ENCODE measurements at regions not wholly inside any gene's neighbourhood (a gene's known extent, or its start where the extent isn't known, plus 50 kb on each side); places are given as distances from the start of the nearest gene placed in this dataset.

GRCh38 chr2:39587168-39587567, 78.5 kb upstream of the TMEM178A start:
- Histone ChIP-seq H3K4me1 (no peaks in the 10 kb centered on the region), H3K27ac (no peak overlapping the region), H3K9me3 (replicated peaks in 1 of 11) (peaks cover 20 to 40% (median 26%) of the 10 kb centered on the region in 11 experiments), H4K20me1 (no peaks in the 10 kb centered on the region), H3K36me3 (no peaks in the 10 kb centered on the region), H3K9ac (no peak overlapping the region), H3K4me2 (no peak overlapping the region), H3K27me3 (no peaks in the 10 kb centered on the region), H3K4me3 (no peak overlapping the region)
- TF ChIP-seq Cebpa-rat (IDR thresholded peaks at IDR 0.05), result no peak

DNA sequence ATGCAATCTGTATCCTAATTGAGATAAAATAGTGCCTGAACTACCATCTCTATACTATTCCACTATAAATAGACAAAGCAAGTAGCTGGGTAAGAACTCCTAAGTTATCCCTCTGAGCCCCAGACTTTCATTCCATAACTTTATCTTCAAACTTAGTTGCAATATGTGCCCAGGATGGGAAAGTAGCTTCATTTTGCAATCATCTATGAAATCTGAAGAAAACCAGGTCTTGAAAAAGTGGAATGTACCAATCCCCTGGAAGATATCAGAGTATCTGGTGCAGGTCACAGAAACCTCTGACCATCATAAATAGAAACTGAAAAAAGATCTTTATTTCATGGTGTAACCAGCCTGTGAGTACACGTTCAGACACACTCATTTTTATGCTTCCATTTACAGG, 78.1 kb upstream of the TMEM178A start:
- Histone ChIP-seq H3K9me3 (replicated peaks in 1 of 11) (peaks cover 20 to 40% (median 26%) of the 10 kb centered on the region in 11 experiments), H3K27me3 (no peaks in the 10 kb centered on the region), H3K4me2 (no peak overlapping the region), H3K4me1 (no peaks in the 10 kb centered on the region), H3K4me3 (no peak overlapping the region), H3K27ac (no peak overlapping the region), H3K36me3 (no peaks in the 10 kb centered on the region), H3K9ac (no peak overlapping the region), H4K20me1 (no peaks in the 10 kb centered on the region)
- TF ChIP-seq Cebpa-rat (IDR thresholded peaks at IDR 0.05), result no peak

GRCh38 chr2:39593439-39594393, 72.0 kb upstream of the TMEM178A start:
- H3K9ac ChIP-seq, result no peak overlapping the region

DNA sequence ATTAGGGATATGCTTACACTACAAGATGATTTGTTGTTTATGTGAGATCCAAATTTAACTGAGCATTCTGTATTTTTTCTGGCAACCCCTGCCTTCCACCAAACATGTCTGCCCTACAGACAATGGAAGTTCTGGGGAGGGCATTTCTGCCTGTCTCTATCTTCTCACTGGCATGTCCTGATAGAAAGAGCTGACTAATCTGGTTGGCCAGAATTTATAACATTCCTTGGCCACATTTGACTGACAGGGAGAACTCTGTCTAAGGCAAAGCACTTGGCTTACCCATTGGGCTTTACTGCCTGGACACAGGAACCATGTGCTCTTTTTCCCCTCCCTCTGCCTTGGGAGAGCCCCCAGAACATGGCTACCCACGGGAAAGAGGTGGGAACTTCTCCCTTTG, 70.6 kb upstream of the TMEM178A start:
- TF ChIP-seq Cebpa-rat (IDR thresholded peaks at IDR 0.05), result no peak
- no peaks in the 10 kb centered on the region for H3K27me3 ChIP-seq
- no peak overlapping the region for H3K4me3 ChIP-seq
- no peaks in the 10 kb centered on the region for H3K36me3 ChIP-seq
- H3K4me1 ChIP-seq, result no peaks in the 10 kb centered on the region
- no peaks in the 10 kb centered on the region for H4K20me1 ChIP-seq
- H3K4me2 ChIP-seq, result no peak overlapping the region
- no peak overlapping the region for H3K9ac ChIP-seq
- H3K9me3 ChIP-seq (replicated peaks in 1 of 11), result no peaks in the 10 kb centered on the region
- H3K27ac ChIP-seq, result no peak overlapping the region

More at GRCh38 chr2:39593439-39594393, 72.0 kb upstream of the TMEM178A start:
- Histone ChIP-seq H3K4me2 (no peak overlapping the region), H3K4me1 (no peaks in the 10 kb centered on the region), H3K36me3 (no peaks in the 10 kb centered on the region), H4K20me1 (no peaks in the 10 kb centered on the region), H3K9me3 (replicated peaks in 1 of 11) (peaks cover 0 to 5% (median 0%) of the 10 kb centered on the region in 11 experiments; a peak in 3 of 22 replicates), H3K4me3 (no peak overlapping the region), H3K27me3 (no peaks in the 10 kb centered on the region), H3K27ac (no peak overlapping the region)
- TF ChIP-seq Cebpa-rat (IDR thresholded peaks at IDR 0.05), result no peak

GRCh38 chr2:39597314-39597713, 68.4 kb upstream of the TMEM178A start:
- Histone ChIP-seq H3K4me2 (no peak overlapping the region), H3K27me3 (no peaks in the 10 kb centered on the region), H3K4me3 (no peak overlapping the region), H3K4me1 (no peaks in the 10 kb centered on the region), H3K27ac (no peak overlapping the region), H3K36me3 (no peaks in the 10 kb centered on the region), H3K9ac (no peak overlapping the region), H3K9me3 (replicated peaks in 1 of 11) (no peaks in the 10 kb centered on the region), H4K20me1 (no peaks in the 10 kb centered on the region)
- TF ChIP-seq Cebpa-rat (IDR thresholded peaks at IDR 0.05), result no peak

DNA sequence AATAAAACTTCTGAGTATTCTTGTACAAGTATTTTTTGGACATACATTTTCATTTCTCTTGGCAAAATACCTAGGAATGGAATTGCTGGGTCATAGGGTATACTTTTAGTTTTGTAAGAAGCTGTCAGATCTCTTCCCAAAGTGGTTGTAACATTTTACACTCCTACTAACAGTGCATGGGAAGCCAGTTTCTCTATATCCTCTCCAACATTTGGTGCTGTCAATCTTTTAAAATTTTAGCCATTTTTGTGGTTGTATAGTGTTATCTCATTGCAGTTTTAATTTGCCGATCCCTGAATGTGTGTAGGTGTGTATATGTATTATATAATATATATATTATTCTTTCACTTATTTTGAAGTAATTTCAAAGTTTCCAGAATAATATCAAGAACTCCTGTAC, 63.1 kb upstream of the TMEM178A start:
- no peaks in the 10 kb centered on the region for H3K27me3 ChIP-seq
- H3K4me2 ChIP-seq, result peak overlapping the region in 2 of 11 experiments; percentile 11 to 64; a peak in 3 of 22 replicates
- H3K36me3 ChIP-seq, result no peaks in the 10 kb centered on the region
- TF ChIP-seq Cebpa-rat (IDR thresholded peaks at IDR 0.05), result no peak
- H3K9ac ChIP-seq, result no peak overlapping the region
- H4K20me1 ChIP-seq, result no peaks in the 10 kb centered on the region
- peaks cover 0 to 27% (median 10%) of the 10 kb centered on the region in 10 experiments; a peak in 9 of 20 replicates for H3K4me1 ChIP-seq
- no peak overlapping the region for H3K4me3 ChIP-seq
- H3K27ac ChIP-seq, result peak overlapping the region in 2 of 11 experiments; percentile 23 to 68; a peak in 2 of 22 replicates
- H3K9me3 ChIP-seq (replicated peaks in 1 of 11), result no peaks in the 10 kb centered on the region

- peak overlapping the region in 3 of 11 experiments; percentile 31 to 68 (median 50); a peak in 7 of 22 replicates for H3K27ac ChIP-seq
- peak overlapping the region in 7 of 11 experiments; percentile 7 to 64 (median 26); a peak in 9 of 22 replicates for H3K4me2 ChIP-seq
- no peak overlapping the region for H3K4me3 ChIP-seq
- peak in 2 of 11 experiments; percentile 37 to 48; a peak in 1 of 22 replicates for TF ChIP-seq Cebpa-rat (IDR thresholded peaks at IDR 0.05)
- H3K27me3 ChIP-seq, result no peaks in the 10 kb centered on the region
- no peaks in the 10 kb centered on the region for H4K20me1 ChIP-seq
- no peaks in the 10 kb centered on the region for H3K36me3 ChIP-seq
- H3K9me3 ChIP-seq (replicated peaks in 1 of 11), result no peaks in the 10 kb centered on the region
- peak overlapping the region in 2 of 11 experiments; percentile 5 to 18; a peak in 2 of 22 replicates for H3K9ac ChIP-seq
- peaks cover 0 to 33% (median 10%) of the 10 kb centered on the region in 10 experiments; a peak in 10 of 20 replicates for H3K4me1 ChIP-seq
Observed at GRCh38 chr2:39603436-39603835, 62.3 kb upstream of the TMEM178A start.

DNA sequence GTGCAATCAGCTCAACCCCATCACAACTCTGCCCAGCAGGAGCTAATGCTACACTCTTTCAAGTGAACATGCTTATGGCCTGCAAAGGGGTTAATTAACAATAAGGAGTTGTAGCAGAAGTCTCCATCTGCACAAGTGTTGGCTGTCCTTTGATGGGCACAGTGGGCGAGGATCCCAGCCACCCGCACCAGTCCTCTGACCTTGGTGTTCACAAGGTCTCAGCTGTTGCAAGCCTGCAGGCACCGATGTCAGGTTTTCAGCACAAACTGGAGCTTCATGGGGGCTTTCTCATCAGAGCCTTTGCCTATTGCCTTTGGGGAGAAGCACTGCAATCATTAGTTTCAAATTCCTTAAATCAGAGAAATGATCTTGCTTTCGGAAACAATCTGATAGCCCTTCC, 60.9 kb upstream of the TMEM178A start:
- Histone ChIP-seq H3K27ac (no peak overlapping the region), H3K9ac (no peak overlapping the region)
- TF ChIP-seq Cebpa-rat (IDR thresholded peaks at IDR 0.05), result no peak

GRCh38 chr2:39606585-39606984, 59.1 kb upstream of the TMEM178A start:
- Histone ChIP-seq H3K9me3 (replicated peaks in 1 of 11) (no peaks in the 10 kb centered on the region), H3K4me1 (peaks cover 19 to 60% (median 28%) of the 10 kb centered on the region in 10 experiments), H3K4me3 (no peak overlapping the region), H4K20me1 (no peaks in the 10 kb centered on the region), H3K4me2 (no peak overlapping the region), H3K9ac (no peak overlapping the region), H3K36me3 (no peaks in the 10 kb centered on the region), H3K27ac (no peak overlapping the region), H3K27me3 (no peaks in the 10 kb centered on the region)
- TF ChIP-seq Cebpa-rat (IDR thresholded peaks at IDR 0.05), result no peak

More for the DNA sequence above, 60.9 kb upstream of the TMEM178A start:
- Histone ChIP-seq H4K20me1 (no peaks in the 10 kb centered on the region), H3K4me3 (no peak overlapping the region), H3K27me3 (no peaks in the 10 kb centered on the region), H3K4me1 (peaks cover 6 to 47% (median 17%) of the 10 kb centered on the region in 10 experiments; a peak in 18 of 20 replicates), H3K4me2 (no peak overlapping the region), H3K9me3 (replicated peaks in 1 of 11) (no peaks in the 10 kb centered on the region), H3K36me3 (no peaks in the 10 kb centered on the region)
